Breast epithelium (tissue), 3 donors: ENCODE measurements at regions not wholly inside any gene's neighbourhood (a gene's known extent, or its start where the extent isn't known, plus 50 kb on each side); places are given as distances from the start of the nearest gene placed in this dataset.
"Not testable (repeated sequence)": the region's sequence is repeated elsewhere in the genome, so short reads cannot be mapped to it uniquely, and the experiment has no call there.

Source experiments
- POLR2AphosphoS5 ChIP-seq, 3 donors: sonication (generic); formaldehyde crosslinking; IDR thresholded peaks; one replicate each; pipeline ENCODE4 v1.6.1; 2017; ENCODE audit warnings: antibody characterized with exemption in 3 of 3
- TF ChIP-seq, protein P1 (sequence below), 3 donors: fragments of 450-650 bp; IDR thresholded peaks; one replicate each; pipeline ENCODE4 v1.5.1; 2016 to 2017; ENCODE audit warnings: antibody characterized with exemption in 3 of 3, mild to moderate bottlenecking in 3 of 3, moderate library complexity in 3 of 3

DNA sequence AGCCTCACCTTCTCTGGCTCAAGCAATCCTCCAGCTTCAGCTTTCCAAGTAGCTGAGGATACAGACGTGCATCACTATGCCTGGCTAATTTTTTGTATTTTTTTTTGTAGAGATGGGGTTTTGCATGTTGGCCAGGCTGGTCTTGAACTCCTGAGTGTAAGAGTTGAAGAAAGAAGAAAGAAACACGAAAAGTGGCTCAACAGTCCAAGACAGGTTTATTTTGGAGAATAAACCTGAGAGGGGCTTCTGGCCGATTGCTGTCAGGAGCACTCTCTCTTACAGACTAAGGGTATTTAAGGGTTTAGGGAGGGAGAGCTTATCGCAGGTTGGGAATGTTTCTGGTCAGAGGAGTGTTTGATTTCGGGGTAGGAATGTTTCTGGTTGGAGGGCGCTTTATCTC, 75.9 kb downstream of the RRM2 start:
- TF ChIP-seq POLR2AphosphoS5 (IDR thresholded peaks at IDR 0.05), result not testable (repeated sequence)
- TF ChIP-seq, protein P1, sequence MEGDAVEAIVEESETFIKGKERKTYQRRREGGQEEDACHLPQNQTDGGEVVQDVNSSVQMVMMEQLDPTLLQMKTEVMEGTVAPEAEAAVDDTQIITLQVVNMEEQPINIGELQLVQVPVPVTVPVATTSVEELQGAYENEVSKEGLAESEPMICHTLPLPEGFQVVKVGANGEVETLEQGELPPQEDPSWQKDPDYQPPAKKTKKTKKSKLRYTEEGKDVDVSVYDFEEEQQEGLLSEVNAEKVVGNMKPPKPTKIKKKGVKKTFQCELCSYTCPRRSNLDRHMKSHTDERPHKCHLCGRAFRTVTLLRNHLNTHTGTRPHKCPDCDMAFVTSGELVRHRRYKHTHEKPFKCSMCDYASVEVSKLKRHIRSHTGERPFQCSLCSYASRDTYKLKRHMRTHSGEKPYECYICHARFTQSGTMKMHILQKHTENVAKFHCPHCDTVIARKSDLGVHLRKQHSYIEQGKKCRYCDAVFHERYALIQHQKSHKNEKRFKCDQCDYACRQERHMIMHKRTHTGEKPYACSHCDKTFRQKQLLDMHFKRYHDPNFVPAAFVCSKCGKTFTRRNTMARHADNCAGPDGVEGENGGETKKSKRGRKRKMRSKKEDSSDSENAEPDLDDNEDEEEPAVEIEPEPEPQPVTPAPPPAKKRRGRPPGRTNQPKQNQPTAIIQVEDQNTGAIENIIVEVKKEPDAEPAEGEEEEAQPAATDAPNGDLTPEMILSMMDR (IDR thresholded peaks at IDR 0.05), result not testable (repeated sequence)
